H7 (cell line): ENCODE measurements at regions not wholly inside any gene's neighbourhood (a gene's known extent, or its start where the extent isn't known, plus 50 kb on each side); places are given as distances from the start of the nearest gene placed in this dataset.
"Not testable (repeated sequence)": the region's sequence is repeated elsewhere in the genome, so short reads cannot be mapped to it uniquely, and the experiment has no call there.

Experiments used
- DNase-seq: peaks from one replicate; pipeline ENCODE4 v3.0.0; 2012
- H3K27me3 ChIP-seq: 2 replicates; pipeline ENCODE4 v1.6.0; 2011; ENCODE audit warnings: mild to moderate bottlenecking, low read length; ENCODE audit not compliant: control insufficient read depth, insufficient read depth
- H3K36me3 ChIP-seq: replicated peaks from 2 replicates; pipeline ENCODE4 v1.5.1; 2011; ENCODE audit warnings: low read length; ENCODE audit not compliant: control insufficient read depth, insufficient read depth
- H3K4me3 ChIP-seq: 2 replicates; pipeline ENCODE4 v1.5.1; 2011; ENCODE audit warnings: low read depth, mild to moderate bottlenecking, control low read depth, low read length, moderate library complexity; ENCODE audit not compliant: insufficient read depth

- Histone ChIP-seq H3K27me3 (no peaks in the 10 kb centered on the region), H3K4me3 (no peak overlapping the region), H3K36me3 (no peaks in the 10 kb centered on the region)
- no peak for DNase-seq
Measured at GRCh38 chr16:51987519-51987918, 559.4 kb downstream of the TOX3 start.

- Histone ChIP-seq H3K27me3 (no peaks in the 10 kb centered on the region), H3K4me3 (no peak overlapping the region), H3K36me3 (no peaks in the 10 kb centered on the region)
- no peak for DNase-seq
Measured at GRCh38 chr16:51986717-51987116, 560.2 kb downstream of the TOX3 start.

- DNase-seq: no peak
- Histone ChIP-seq H3K36me3 (no peaks in the 10 kb centered on the region), H3K27me3 (no peaks in the 10 kb centered on the region), H3K4me3 (no peak overlapping the region)
Measured at GRCh38 chr16:51986301-51986700, 560.6 kb downstream of the TOX3 start.

GRCh38 chr16:51985126-51985525 is 561.8 kb downstream of the TOX3 start:
- Histone ChIP-seq H3K4me3 (no peak overlapping the region), H3K36me3 (no peaks in the 10 kb centered on the region), H3K27me3 (no peaks in the 10 kb centered on the region)
- DNase-seq: no peak

- DNase-seq: no peak
- H3K4me3 ChIP-seq: no peak overlapping the region
- no peaks in the 10 kb centered on the region for H3K36me3 ChIP-seq
- H3K27me3 ChIP-seq: no peaks in the 10 kb centered on the region
Measured at GRCh38 chr16:51984395-51984794, 562.5 kb downstream of the TOX3 start.

- Histone ChIP-seq H3K4me3 (no peak overlapping the region), H3K27me3 (no peaks in the 10 kb centered on the region), H3K36me3 (no peaks in the 10 kb centered on the region)
- DNase-seq: peak; percentile 42
Measured at GRCh38 chr16:51982715-51983680, 563.9 kb downstream of the TOX3 start.

GRCh38 chr16:51981725-51982124 is 565.2 kb downstream of the TOX3 start:
- no peak for DNase-seq
- H3K4me3 ChIP-seq: no peak overlapping the region
- H3K36me3 ChIP-seq: no peaks in the 10 kb centered on the region
- H3K27me3 ChIP-seq: no peaks in the 10 kb centered on the region

- not testable (repeated sequence) for H3K27me3 ChIP-seq, H3K4me3 ChIP-seq, H3K36me3 ChIP-seq, DNase-seq
Measured at GRCh38 chr16:51977506-51977905, 569.4 kb downstream of the TOX3 start.

- peak; percentile 66 for DNase-seq
- Histone ChIP-seq H3K27me3 (no peaks in the 10 kb centered on the region), H3K4me3 (no peak overlapping the region), H3K36me3 (no peaks in the 10 kb centered on the region)
Measured at GRCh38 chr16:51971184-51971583, 575.8 kb downstream of the TOX3 start.

GRCh38 chr16:51968749-51969148 is 578.2 kb downstream of the TOX3 start:
- DNase-seq: no peak
- H3K36me3 ChIP-seq: no peaks in the 10 kb centered on the region
- H3K27me3 ChIP-seq: no peaks in the 10 kb centered on the region
- H3K4me3 ChIP-seq: no peak overlapping the region

- Histone ChIP-seq H3K4me3 (no peak overlapping the region), H3K36me3 (no peaks in the 10 kb centered on the region)
Measured at GRCh38 chr16:51967646-51968045, 579.3 kb downstream of the TOX3 start.

GRCh38 chr16:51960931-51961330 is 586.0 kb downstream of the TOX3 start:
- DNase-seq: no peak
- H3K4me3 ChIP-seq: no peak overlapping the region

More at GRCh38 chr16:51967646-51968045, 579.3 kb downstream of the TOX3 start:
- no peak for DNase-seq
- no peaks in the 10 kb centered on the region for H3K27me3 ChIP-seq

GRCh38 chr16:51953286-51953985 is 593.5 kb downstream of the TOX3 start:
- Histone ChIP-seq H3K36me3 (no peaks in the 10 kb centered on the region), H3K4me3 (no peak overlapping the region), H3K27me3 (no peaks in the 10 kb centered on the region)
- no peak for DNase-seq

More at GRCh38 chr16:51960931-51961330, 586.0 kb downstream of the TOX3 start:
- no peaks in the 10 kb centered on the region for H3K36me3 ChIP-seq
- no peaks in the 10 kb centered on the region for H3K27me3 ChIP-seq

GRCh38 chr16:51952500-51952899 is 594.4 kb downstream of the TOX3 start:
- Histone ChIP-seq H3K4me3 (no peak overlapping the region), H3K36me3 (no peaks in the 10 kb centered on the region), H3K27me3 (no peaks in the 10 kb centered on the region)
- no peak for DNase-seq
